NCI-H1092 treated with DMSO at 0.1 percent for 48 hours (cell line): ENCODE measurements at regions not wholly inside any gene's neighbourhood (a gene's known extent, or its start where the extent isn't known, plus 50 kb on each side); places are given as distances from the start of the nearest gene placed in this dataset.

Source experiments
- DNase-seq: peaks from one replicate; lab custom pipeline; 2025; lab: John Stamatoyannopoulos, UW

DNA sequence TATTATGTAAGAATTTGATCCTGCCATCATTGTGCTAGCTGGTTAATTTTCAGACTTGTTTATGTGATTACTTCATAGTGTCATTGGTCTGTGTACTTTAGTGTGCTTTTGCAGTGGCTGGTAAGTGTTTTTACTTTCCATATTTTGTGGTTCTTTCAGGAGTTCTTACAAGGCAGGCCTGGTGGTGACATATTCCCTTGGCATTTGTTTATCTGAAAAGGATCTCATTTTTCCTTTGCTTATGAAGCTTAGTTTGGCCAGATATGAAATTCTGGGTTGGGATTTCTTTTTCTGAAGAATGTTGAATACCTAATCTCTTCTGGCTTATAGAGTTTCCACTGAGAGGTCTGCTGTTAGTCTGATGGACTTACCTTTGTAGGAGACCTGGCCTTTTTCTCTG, 72.8 kb upstream of the MC4R start:
- no peak for DNase-seq

DNA sequence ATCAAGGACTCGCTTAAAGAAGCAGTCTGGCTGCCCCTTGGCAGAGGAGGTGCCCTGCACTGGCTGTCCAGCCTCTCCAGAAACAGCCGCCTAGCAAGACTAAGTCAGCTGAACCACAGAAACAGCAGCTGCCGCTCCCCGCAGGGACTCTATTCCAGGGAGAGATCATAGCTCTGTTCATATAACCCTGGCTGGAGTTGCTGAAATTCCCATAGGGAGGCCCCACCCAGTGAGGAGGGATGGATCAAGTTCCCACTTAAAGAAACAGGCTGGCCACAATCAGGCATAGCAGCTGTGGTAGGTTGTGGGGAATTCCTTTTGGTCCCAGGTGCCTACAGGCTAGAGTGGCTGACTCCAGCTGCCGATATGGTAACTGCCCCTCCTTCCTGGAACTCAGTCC, 74.2 kb upstream of the MC4R start:
- peak; percentile 19 for DNase-seq

DNA sequence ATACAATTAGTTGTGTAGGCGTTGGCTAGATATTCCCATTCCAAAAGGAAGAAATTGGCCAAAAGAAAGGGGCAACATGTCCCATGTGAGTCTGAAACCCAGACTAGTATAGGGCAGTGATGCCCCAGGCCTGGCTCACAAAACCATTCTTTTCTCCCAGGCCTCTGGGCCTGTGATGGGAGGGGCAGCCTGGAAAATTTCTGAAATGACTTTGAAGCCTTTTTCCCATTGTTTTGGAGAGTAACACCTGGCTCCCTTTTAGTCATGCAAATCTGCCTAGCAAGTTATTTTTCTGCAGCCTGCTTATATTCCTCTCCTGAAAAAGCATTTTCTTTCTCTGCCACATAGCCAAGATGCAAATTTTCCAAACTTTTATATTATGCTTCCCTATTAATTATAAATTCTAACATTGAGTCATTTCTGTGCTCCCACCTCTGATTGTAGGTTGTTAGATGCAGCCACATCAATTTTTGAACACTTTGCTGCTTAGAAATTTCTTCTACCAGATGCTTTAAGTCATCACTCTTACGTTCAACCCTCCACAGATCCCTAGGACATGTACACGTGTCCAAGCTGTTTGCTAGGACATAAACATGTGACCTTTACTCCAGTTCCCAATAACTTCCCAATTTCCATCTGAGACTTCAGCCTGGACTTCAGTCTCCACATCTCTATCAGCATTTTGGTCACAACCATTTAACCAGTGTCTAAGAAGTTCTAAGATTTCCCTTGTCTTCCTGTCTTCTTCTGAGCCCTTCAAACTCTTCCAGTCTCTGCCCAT, 76.1 kb upstream of the MC4R start:
- DNase-seq: no peak

DNA sequence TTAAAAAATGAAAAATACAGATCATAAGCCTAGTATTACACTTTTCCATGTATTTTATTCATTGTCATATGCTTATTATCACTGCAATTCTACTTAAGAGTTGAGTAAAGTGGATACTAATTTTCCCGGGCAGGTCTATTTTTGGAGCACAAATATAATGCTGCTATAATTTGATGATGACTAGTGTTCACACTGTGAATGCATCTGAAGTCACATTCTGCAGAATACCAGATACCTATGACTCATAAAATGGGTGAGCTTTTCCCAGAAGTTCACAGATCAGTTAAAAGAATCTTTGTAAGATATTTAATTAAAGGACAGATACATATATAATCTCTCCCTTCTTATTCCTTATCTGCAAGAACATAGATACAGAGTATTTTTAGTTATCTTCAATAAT, 79.8 kb upstream of the MC4R start:
- no peak for DNase-seq

DNA sequence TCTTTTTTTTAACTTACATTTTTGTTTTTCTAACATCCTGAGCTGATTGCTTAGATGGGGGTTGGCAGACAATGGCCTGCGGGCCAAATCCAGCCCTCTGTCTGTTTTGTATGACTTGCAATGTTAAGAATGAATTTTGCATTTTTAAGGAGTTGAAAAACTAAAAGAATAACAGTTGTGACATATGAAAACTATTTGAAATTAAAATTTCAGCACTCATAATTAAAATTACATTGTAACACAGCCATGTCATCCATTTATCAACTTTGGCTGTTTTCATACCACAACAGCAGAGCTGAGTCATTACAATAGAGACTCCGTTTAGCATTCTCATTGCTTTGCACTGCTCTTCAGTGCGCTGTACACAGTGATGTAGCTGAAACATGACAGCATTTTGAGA, 94.1 kb upstream of the MC4R start:
- DNase-seq: no peak

DNA sequence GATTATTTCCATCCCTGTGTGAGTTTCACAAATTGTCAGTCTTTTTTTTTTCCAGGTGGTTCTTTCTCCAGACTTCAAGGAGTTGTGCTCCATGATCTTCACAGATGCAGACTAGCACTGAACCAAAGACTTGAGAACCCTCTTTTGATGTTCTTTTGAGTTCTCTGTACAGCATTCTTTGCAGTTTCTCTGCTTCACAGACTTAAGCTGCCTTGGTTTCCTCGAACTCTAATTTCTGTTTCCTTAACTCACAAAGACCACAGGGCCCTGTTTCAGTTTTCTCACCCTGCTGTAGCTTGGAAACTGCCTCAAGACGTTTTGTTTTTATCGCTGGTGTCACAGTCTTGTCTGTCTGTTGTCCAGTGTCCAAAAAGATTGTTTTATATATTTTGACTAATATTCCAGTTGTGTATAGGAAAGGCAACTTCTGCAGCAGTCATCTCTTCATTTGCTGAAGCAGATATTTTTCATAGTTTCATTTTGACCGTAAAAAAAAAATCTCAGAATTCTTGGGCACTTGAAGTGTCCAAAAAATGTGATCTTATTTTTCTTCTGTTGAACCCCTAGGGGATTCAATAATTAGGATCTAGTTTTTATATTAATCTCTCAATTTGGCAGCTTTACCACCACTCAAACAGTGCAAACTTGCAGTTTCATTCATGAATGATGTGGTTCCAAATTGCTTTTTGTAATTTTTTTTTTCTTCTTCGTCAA, 97.0 kb upstream of the MC4R start:
- DNase-seq: no peak

DNA sequence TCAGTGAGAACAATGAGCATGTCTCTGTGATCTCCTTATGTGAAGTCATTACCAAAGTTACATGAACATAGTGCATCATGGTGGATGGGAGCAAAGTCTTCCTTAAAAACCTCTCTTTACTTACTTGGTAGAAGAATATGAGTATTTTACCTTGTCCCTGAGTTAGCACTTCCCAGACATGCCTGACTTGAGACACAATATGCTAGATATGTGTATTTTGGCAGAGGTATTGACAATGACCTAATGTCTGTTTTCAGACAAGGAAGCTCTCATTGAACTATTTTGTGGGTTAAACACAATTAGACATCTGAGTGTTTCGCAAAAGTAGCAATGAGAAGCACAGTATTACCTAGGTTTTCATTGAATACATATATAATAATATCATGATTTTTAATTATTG, 99.1 kb upstream of the MC4R start:
- DNase-seq: no peak

DNA sequence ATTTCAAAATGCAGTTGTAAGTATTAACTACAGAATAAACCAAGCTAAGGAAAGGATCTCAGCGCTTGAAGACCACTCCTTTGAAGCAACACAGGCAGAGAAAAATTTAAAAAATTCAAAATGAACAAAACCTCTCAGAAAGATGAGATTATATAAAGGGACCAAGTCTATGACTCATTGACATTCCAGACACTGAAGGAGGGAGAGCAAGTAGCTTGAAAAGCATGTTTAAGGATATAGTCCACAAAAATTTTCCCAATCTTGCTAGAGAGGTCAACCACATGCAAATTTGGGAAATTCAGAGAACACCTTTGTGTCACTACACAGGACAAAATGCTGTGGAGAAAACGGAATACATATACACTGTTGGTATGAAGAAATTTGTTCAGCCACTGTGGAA, 112.6 kb upstream of the MC4R start:
- DNase-seq: no peak

DNA sequence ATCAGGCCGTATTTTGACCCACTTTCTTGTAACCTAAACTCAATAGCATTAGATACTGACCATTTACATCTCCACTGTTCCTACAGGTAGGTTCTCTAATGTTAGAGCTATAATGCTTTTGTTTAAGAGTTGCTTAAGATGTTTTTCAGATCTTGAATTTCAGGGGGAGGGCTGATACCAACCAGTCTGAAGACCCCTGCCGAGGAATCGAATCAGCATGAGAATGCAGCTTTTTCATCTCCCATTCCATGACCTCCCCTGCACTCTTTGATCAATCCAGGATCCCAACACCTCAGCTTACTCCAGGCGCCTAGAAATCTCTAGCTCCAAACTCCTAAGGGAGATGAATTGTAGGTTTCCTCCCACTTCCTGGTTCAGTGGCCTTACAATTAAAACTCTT, 120.5 kb upstream of the MC4R start:
- DNase-seq: no peak

DNA sequence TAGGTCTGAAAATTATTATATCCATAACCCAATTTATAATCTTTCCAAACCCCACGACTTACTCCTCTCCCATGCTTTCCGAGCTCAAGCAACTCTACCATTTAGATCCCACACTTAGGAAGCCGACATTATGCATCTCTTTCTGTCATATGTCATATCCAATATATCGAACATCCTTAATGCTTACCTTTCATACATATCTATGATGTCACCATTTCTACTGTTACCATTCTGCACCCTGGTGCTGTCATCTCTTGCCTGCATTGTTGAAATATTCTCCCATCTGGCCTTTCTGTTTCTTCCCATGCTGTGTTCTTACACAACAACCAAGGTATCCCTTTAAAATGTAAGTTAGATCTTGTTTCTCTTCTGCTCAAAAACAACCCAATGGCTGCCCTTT, 127.1 kb upstream of the MC4R start:
- no peak for DNase-seq

DNA sequence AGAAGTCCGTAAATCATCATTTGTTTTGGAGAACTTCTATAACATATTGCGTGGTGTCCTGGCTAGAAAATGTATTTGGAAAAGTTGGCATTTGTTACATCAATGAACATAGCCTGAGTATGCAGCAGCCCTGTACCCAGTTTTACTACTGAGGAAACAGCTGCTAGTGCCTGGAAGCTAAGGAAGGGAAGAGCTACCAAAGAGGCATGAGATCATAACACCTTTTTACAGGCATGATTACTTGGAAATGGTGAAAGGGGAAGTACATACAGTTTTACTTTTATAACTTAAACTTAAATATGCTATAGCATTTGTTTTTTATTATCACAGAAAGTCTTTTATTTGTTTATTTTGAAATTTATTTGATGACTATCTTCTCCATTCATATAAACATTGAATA, 128.4 kb upstream of the MC4R start:
- DNase-seq: no peak

DNA sequence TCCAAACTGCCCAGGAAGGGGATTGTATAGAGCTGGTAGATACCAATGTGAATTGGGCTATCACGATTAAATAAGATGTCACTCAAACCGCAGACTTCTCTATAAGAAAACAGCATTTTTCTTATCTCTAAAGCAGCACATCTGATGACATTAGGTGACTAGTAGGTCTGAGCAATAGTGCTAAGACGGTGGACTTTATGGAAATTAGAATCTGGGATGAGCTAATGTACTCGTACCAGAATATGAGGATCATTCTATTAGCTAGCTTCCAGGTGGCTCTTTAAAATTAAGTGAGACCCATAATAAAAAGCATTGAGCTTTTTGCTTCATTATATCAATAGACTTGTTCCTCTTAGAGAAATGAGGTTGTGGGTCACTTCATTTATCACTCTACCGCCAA, 130.0 kb upstream of the MC4R start:
- DNase-seq: no peak

DNA sequence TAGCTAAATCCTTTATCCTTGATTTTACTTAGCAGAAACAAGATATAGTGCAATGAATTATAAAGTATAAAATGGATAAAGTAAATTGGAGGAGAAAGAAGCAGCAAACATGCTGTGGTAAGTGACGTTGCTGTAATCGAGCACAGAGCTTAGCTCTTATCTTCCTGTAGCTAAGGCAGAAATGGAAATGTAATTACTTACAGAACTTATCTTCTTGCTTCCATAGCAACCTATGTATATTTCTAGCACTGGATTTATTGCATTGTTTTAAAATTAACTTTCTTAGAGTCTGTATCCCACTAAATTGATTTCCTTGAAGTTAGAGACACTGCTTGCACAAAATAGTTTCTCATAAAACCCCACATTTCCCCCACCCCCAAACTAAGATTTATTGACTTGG, 130.6 kb upstream of the MC4R start:
- no peak for DNase-seq

DNA sequence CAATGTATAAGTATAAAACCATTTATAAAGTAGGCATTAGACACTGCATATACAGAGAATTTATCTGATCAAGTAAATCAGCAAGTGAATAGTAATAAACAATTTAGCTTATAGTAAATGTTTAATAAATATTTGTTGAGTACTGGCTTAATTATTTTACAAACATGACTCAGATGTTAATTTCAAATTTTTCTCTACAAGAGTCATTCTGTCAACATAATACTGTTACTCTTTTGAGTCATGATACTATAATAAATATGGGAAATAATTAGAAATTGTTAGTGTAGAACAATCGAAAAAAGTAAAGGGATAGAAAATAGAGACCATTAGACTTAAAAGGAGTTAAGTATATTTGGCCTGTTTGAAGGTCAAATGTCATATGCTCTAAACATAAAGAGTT, 133.6 kb upstream of the MC4R start:
- no peak for DNase-seq

DNA sequence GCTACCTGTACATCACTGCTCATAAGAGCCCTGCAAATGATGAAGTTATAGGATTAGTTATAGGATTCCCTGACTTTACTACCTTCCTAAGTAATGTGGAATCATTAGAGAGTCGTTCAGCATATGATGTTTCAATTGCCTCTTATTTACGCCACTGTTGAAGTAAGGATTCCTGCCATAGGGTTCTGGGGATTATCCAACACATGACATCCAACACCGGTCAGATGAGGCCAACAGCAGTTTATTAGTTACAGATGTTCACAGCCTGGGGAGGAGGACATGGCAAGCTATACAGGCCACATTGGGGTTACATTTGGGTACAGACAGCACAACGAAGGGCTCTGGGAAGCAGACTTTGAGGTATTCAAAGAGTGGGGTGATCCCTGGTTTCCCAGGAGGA, 134.1 kb upstream of the MC4R start:
- DNase-seq: no peak

DNA sequence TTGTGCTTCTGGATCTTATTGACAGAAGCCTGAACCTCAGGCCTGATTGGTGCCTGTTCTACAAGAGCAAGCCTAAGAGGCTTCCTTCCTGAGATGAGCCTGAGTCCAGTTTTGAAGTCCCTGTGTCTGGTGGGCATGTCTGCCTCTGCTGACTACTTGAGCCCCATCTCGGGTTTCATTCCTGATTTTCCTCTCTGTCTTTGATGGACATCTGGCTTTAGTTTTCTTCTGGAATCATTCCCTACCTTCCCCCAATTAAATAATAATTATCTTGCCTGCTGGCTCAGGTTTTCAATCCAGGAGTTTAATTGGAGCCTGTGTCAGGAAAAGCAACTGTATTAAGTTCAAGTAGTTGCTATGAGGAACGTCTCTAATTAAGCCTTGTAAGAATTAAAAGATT, 135.5 kb upstream of the MC4R start:
- DNase-seq: peak; percentile 50

DNA sequence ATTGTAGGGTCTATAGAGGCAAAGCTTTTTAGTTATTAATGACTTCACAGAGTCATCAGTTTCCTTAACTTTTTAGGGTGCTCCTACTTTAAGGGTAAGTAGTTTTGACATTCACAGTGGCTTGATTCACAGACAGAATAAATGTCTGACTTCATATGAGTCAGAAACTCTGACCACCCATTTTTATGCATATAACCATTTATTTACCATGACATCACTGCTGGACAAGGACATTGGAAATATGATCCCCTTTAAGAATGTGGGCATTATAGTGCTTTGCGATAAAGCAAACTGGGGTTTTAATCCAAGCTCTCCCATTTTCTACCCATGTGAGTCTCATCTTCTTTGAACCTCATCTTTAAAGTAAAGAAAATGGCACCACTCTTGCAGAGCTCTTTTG, 162.0 kb upstream of the MC4R start:
- DNase-seq: no peak

DNA sequence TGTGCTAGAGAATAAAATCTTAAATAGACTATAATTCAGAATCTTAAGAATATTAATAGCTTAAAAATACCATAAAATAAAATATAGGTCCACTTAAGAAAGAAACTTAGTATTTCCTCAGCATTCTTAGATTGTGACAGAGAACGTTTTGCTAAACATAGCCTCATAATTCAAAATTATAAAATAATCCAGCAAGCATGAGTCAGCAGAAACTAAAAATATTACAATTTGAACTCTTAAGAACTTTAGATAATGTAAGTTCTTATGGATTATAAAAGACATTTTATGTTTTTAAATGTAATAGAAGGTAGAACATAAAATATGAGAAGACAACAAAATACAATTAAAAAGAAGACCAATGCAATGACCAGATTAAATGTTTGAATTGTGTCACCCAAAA, 164.5 kb upstream of the MC4R start:
- no peak for DNase-seq

DNA sequence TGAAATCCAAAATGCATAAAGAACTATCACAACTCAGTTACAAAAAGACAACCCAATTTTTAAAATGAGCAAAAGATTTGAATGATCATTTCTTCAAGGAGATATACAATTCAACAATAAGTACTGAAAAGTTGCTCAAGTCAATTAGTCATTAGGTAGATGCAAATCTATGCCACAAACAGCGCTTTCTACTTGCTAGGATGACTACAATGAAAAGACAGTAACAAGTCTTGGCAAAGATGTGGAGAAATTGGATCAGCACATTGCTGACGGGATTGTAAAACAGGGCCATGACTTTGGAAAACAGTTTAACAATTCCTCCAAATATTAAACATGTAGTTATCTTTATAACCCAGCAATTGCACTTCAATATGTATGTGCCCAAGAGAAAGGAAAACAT, 166.3 kb upstream of the MC4R start:
- DNase-seq: no peak

DNA sequence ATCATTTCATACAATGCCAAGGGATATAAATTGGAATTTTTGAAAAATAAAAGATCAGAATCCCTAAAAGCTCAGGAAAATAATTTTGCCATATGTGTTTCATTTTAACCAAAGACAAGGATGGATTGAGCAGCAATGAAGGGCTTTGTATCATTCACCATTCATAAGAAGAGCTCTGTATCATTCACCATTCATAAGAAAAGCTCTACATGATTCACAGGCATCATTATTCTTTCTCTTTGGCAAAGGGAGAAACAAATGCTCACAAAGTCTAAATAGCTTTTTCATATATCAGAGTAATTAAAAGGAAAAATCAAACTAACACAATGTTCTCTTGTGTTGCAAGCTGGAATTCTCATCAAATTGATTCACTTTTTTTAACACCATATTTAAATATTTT, 169.1 kb upstream of the MC4R start:
- DNase-seq: no peak

DNA sequence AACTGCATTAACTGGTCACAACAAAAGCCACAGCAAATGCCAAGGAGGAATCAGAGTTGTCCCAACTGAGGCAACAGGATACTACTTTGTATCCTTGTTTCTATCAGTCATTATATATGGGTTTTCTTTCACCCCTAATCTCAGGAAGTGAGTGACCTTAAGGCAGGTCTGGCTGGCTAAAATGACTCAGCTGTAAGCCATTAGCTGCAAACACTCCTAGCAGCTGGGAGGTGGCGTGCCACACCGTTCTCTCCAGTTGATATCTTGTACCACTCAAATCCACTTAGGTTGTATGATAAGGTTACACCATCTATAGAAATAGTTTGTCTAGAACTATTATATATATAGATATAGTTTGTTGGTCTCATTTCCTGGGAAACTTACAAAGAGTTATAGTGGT, 171.1 kb upstream of the MC4R start:
- no peak for DNase-seq

DNA sequence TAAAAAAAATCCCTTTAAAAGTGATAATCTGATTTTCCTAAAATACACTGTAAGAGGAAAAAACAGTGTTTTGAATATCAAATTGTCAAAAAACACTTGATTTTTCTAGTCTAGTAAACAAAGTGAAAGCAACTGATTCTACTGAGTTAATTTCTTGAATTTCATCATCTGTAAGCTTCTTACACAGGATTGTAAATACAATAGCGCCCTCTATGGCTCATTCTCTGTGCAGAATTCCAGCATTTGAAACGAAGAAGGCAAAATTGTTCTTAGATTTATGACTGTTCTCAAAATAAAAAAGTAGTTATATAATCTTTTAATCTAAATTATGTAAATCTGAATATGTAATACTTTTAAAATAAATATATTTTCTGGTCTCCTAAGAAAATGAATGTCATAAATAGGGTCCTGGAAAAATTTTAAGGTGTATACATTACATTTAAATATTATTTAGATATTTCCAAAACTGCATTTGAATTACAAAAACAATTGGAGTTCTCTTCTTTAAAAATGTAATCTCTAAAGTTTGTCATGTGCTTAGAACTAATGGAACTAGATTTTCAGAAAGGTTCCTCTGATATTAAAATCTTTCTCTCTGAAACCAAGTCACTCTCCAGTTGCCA, 176.9 kb upstream of the MC4R start:
- peak; percentile 86 for DNase-seq

DNA sequence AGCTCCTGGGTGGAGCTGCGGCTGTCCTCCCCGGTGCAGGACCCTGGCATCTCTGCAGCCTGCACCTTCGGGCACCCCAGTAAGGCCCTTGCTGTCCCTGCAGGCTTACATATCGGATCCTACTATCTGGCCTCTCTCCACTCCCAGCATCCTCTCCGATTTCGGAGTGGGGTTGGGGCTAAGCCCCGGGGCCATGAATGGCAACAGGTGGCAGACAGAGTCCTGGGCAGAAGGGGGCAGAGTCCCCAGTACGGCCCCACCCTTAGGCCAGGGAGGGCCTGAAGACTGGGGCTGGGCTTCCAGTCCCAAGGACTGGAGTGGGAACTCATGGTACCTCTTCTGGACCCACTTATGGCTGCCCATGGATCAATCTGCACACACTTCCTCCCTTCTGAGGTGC, 180.4 kb upstream of the MC4R start:
- DNase-seq: no peak

DNA sequence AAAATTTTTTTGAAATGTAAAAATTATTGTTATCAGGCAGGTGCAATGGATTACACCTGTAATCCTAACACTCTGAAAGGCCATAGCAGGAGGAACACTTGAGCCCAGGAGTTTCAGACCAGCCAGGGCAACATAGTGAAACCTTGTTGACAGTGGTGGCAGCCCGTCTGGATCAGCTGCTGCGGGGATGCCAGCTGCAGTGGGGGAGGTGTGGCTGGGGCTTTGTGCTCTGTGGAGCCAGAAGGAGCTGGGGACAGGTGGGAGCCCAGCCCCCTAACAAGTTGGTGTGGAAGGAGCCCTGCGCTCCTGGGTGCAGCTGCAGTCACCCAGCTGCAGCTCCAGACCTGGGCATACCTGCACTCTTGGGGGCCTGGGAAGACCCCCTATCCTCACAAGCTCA, 182.4 kb upstream of the MC4R start:
- DNase-seq: peak; percentile 16
